Activated T-cell treated with anti-CD3 and anti-CD28 coated beads, Interleukin-2, amount 50 U/mL, for 24 hours (primary cell): ENCODE measurements at regions not wholly inside any gene's neighbourhood (a gene's known extent, or its start where the extent isn't known, plus 50 kb on each side); places are given as distances from the start of the nearest gene placed in this dataset.
"Not testable (repeated sequence)": the region's sequence is repeated elsewhere in the genome, so short reads cannot be mapped to it uniquely, and the experiment has no call there.

Source experiments
- DNase-seq: peaks from one replicate; pipeline ENCODE4 v3.0.0-alpha.2; 2020
- H3K27ac Mint-ChIP-seq: 2 replicates; pipeline ENCODE4 v1.8.0; 2020; ENCODE audit warnings: mild to moderate bottlenecking, mixed read lengths
- H3K27me3 Mint-ChIP-seq: 2 replicates; pipeline ENCODE4 v1.8.0; 2020; ENCODE audit warnings: mixed read lengths
- H3K36me3 Mint-ChIP-seq: 2 replicates; pipeline ENCODE4 v1.8.0; 2020; ENCODE audit warnings: low read depth, mixed read lengths
- H3K4me1 Mint-ChIP-seq: 2 replicates; pipeline ENCODE4 v1.8.0; 2020; ENCODE audit warnings: low read depth, mixed read lengths
- H3K4me3 Mint-ChIP-seq: 2 replicates; pipeline ENCODE4 v1.8.0; 2020; ENCODE audit warnings: mild to moderate bottlenecking, moderate library complexity, mixed read lengths
- H3K9me3 Mint-ChIP-seq: 2 replicates; pipeline ENCODE4 v1.8.0; 2020; ENCODE audit warnings: mixed read lengths

DNA sequence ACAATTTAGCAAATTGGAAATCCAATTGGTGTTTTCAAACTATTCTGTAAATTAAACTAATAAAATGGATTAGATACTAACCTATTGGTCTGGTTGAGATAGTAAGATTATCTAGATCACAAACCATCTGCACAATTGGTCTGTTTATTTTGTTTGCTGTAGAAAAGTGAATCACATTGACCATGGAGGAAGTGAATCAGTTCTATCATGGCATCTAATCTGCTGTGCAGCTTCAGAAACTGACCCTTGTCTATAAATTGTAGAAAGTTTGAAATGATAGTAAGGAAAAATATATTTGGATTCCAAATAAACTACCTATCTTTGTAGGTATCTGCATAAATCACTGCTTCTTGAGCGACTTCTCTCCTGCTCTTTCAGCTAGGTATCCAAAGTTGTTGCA lies 1865.4 kb downstream of the MAT2B start:
- Mint-ChIP-seq H3K27ac (no peak overlapping the region), H3K4me1 (no peaks in the 10 kb centered on the region), H3K27me3 (no peaks in the 10 kb centered on the region), H3K9me3 (peaks cover 2% of the 10 kb centered on the region), H3K36me3 (no peaks in the 10 kb centered on the region), H3K4me3 (no peak overlapping the region)
- no peak for DNase-seq

DNA sequence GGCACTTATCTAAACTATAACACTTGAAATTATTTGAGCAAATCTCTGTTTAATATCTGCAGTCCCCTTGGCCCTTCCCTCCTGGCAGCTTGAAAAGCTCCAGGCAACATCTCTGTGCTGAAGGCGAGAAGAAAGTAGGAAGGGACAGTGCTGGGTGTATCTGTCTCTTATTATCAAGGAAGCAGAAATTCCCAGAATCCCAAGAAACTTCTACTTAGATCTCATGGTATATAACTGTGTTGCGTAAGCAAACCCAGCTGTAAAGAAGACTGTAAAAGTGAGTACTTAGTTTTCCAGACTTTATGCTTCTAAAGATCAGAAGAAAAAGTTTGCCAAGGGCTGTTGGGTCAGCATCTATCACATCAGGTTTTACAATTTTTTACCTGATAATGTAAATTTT lies 1869.8 kb downstream of the MAT2B start:
- Mint-ChIP-seq H3K9me3 (peaks cover 2% of the 10 kb centered on the region), H3K36me3 (no peaks in the 10 kb centered on the region), H3K27ac (no peak overlapping the region), H3K4me3 (no peak overlapping the region), H3K27me3 (no peaks in the 10 kb centered on the region), H3K4me1 (no peaks in the 10 kb centered on the region)
- no peak for DNase-seq

GRCh38 chr5:165393839-165394238 lies 1888.4 kb downstream of the MAT2B start:
- Mint-ChIP-seq H3K27ac (no peak overlapping the region), H3K9me3 (peaks cover 18% of the 10 kb centered on the region), H3K4me1 (no peaks in the 10 kb centered on the region), H3K27me3 (no peaks in the 10 kb centered on the region), H3K4me3 (no peak overlapping the region), H3K36me3 (no peaks in the 10 kb centered on the region)
- DNase-seq: no peak

DNA sequence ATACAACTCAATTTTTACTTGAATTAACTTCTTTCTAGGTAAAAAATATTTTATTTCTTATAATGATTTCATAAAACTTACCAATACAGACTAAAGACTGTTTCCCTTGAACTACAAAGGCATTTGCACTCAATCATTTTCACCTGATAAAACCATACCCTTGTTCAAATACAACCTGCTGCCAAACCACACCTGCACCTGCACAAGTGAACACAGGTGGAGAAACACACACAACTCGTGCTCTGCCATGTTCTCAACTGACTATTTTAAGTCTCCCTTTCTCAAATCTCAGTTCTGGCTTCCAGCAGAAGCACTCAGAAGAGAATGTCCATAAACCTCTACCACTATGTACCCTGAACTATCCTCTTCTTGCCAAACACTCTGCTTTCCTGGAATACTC lies 1892.1 kb downstream of the MAT2B start:
- no peak overlapping the region for H3K27ac Mint-ChIP-seq
- H3K4me1 Mint-ChIP-seq: no peaks in the 10 kb centered on the region
- DNase-seq: no peak
- no peaks in the 10 kb centered on the region for H3K36me3 Mint-ChIP-seq
- peaks cover 8% of the 10 kb centered on the region for H3K9me3 Mint-ChIP-seq
- no peak overlapping the region for H3K4me3 Mint-ChIP-seq
- H3K27me3 Mint-ChIP-seq: no peaks in the 10 kb centered on the region

DNA sequence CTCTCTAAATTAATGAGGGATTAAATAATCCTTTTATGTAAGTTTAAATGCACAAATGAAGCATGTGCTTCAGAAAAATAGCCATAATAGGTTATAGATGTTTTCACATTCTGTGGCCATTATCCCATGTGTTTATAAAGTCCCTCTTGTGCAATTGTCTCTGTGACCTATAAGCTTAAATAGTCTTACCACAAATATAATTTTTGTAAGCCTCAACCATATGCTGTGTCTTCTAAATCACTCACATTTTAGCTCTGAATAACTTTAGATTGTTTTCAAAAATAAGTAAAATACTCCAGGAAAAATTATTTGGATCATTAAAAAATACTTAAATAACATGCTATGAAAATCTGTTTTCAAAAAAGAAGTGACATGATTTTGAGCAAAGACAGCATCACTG lies 1894.7 kb downstream of the MAT2B start:
- DNase-seq: no peak
- H3K27ac Mint-ChIP-seq: no peak overlapping the region
- no peaks in the 10 kb centered on the region for H3K27me3 Mint-ChIP-seq
- no peak overlapping the region for H3K4me3 Mint-ChIP-seq
- H3K36me3 Mint-ChIP-seq: no peaks in the 10 kb centered on the region
- peaks cover 5% of the 10 kb centered on the region for H3K9me3 Mint-ChIP-seq
- no peaks in the 10 kb centered on the region for H3K4me1 Mint-ChIP-seq

- no peak for DNase-seq
- Mint-ChIP-seq H3K27me3 (no peaks in the 10 kb centered on the region), H3K4me1 (no peaks in the 10 kb centered on the region), H3K36me3 (no peaks in the 10 kb centered on the region), H3K4me3 (no peak overlapping the region), H3K27ac (no peak overlapping the region), H3K9me3 (peaks cover 16% of the 10 kb centered on the region)
Observed at GRCh38 chr5:165404917-165405316, 1899.5 kb downstream of the MAT2B start.

DNA sequence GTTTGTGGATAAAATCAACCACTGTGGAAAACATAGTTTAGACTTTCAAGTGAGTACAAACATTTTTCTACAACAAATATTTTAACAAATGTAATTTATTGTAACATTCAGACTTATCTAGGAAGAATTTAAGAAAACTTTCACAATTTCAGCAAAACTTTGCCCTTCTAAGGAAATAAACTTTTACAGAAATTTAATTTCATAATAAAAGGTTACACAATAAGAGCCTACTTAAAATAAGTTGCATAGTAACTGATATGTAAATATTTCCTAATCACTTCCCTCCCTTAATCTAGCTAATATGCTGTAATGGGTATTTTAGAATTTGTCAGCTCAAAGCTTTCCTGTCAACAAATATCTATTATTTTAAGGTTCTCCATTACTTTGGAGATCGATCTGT lies 1899.9 kb downstream of the MAT2B start:
- Mint-ChIP-seq H3K27me3 (no peaks in the 10 kb centered on the region), H3K9me3 (peaks cover 16% of the 10 kb centered on the region), H3K27ac (no peak overlapping the region), H3K4me3 (no peak overlapping the region), H3K36me3 (no peaks in the 10 kb centered on the region), H3K4me1 (no peaks in the 10 kb centered on the region)
- no peak for DNase-seq

DNA sequence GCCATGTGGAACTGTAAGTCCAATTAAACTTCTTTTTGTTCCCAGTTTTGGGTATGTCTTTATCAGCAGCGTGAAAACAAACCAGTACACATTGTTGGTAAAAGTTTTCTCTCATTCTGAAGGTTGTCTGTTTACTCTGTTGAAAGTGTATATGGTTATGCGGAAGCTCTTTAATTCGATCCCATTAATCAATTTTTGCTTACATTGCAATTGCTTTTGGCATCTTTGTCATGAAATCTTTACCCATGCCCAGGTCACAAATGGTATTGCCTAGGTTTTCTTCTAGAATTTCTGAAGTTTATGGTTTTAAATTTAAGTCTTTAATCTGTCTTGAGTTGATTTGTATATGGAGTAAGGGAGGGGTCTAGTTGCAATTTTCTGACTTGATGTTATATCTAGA lies 1901.9 kb downstream of the MAT2B start:
- no peaks in the 10 kb centered on the region for H3K4me1 Mint-ChIP-seq
- no peak for DNase-seq

DNA sequence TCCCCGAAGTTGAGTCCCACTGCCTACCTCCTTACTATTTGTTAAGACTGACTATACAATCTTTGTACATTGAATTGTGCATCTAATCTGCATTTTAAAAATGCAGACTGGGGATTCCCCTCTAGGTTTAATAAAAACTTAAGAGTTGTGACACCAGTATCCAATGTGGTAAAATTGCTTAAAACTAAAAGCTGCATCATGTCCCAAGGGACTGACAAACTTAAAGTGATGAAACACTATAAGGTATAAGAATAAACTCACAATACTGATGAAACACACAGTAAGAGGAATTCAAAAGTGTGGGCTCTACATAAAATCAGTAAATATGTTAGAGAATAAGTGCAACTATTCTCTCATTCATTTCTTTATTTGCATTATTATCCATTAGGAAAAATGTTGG lies 1905.1 kb downstream of the MAT2B start:
- no peaks in the 10 kb centered on the region for H3K27me3 Mint-ChIP-seq
- H3K36me3 Mint-ChIP-seq: no peaks in the 10 kb centered on the region

More for the DNA sequence above, 1901.9 kb downstream of the MAT2B start:
- Mint-ChIP-seq H3K36me3 (no peaks in the 10 kb centered on the region), H3K4me3 (no peak overlapping the region), H3K27me3 (no peaks in the 10 kb centered on the region), H3K27ac (no peak overlapping the region), H3K9me3 (peaks cover 21% of the 10 kb centered on the region)

DNA sequence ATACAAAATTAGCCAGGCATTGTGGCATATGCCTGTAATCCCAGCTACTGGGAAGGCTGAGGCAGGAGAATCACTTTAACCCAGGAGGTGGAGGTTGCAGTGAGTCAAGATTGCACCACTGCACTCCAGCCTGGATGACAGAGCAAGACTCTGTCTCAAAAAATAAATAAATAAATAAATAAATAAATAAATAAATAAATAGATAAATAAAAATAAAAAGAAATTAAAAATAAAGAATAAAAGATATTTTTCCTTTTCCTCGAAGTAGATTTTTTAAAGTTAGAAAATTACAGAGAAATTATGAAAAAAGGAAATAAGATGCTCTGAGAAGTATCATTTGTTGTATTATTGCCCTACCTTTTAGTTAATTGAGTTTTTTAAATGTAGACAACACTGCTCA lies 1906.1 kb downstream of the MAT2B start:
- not testable (repeated sequence) for H3K36me3 Mint-ChIP-seq, H3K27me3 Mint-ChIP-seq, DNase-seq, H3K4me3 Mint-ChIP-seq, H3K4me1 Mint-ChIP-seq, H3K27ac Mint-ChIP-seq
- peaks cover 20% of the 10 kb centered on the region for H3K9me3 Mint-ChIP-seq

More for the DNA sequence above, 1905.1 kb downstream of the MAT2B start:
- Mint-ChIP-seq H3K4me1 (no peaks in the 10 kb centered on the region), H3K27ac (no peak overlapping the region), H3K9me3 (peaks cover 20% of the 10 kb centered on the region), H3K4me3 (no peak overlapping the region)
- no peak for DNase-seq

DNA sequence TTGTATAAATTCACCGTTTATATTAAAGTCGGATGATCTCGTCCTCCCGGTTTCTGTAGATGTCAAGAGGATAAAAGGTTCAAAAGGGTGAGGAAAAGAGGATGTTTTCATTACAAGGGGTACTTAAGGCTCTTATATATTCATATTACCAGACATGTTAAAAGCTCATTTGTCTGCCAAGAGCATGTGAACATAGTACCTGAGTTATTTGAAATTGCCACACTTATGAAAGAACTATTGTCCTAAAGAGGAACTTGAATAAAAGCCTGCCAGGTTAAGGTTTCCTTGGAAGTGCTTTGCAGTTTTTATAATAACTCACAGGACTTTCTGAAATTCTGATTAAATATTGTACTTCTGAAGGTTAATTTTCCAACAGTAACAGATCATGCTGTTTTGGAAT lies 1915.1 kb downstream of the MAT2B start:
- Mint-ChIP-seq H3K4me1 (no peaks in the 10 kb centered on the region), H3K36me3 (no peaks in the 10 kb centered on the region), H3K4me3 (no peak overlapping the region), H3K27me3 (no peaks in the 10 kb centered on the region), H3K9me3 (peaks cover 13% of the 10 kb centered on the region), H3K27ac (no peak overlapping the region)
- DNase-seq: no peak

GRCh38 chr5:165423697-165424299 lies 1918.4 kb downstream of the MAT2B start:
- H3K36me3 Mint-ChIP-seq: no peaks in the 10 kb centered on the region
- no peak for DNase-seq
- H3K4me1 Mint-ChIP-seq: no peaks in the 10 kb centered on the region
- H3K27ac Mint-ChIP-seq: no peak overlapping the region
- H3K4me3 Mint-ChIP-seq: no peak overlapping the region
- H3K9me3 Mint-ChIP-seq: peaks cover 14% of the 10 kb centered on the region
- H3K27me3 Mint-ChIP-seq: no peaks in the 10 kb centered on the region

GRCh38 chr5:165425594-165425993 lies 1920.2 kb downstream of the MAT2B start:
- no peak overlapping the region for H3K4me3 Mint-ChIP-seq
- H3K9me3 Mint-ChIP-seq: peaks cover 13% of the 10 kb centered on the region
- H3K36me3 Mint-ChIP-seq: no peaks in the 10 kb centered on the region
- no peak for DNase-seq
- H3K27me3 Mint-ChIP-seq: no peaks in the 10 kb centered on the region
- H3K27ac Mint-ChIP-seq: no peak overlapping the region
- H3K4me1 Mint-ChIP-seq: no peaks in the 10 kb centered on the region

DNA sequence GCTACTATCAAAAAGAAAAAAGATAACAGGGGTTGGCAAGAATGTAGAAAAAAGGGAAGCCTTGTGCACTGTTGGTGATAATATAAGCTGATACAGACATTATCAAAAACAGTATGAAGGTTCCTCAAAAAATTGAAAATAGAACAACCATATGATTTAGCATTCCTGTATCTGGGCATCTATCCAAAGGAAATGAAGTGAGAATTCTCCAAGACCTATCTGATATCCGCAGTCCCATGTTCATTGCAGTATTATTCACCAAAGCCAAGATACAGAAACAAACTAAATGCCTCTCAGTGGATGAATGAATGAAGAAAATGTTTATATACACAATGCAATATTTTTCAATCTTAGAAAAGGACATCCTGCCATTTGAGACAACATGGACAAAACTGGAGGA lies 1943.3 kb downstream of the MAT2B start:
- H3K4me3 Mint-ChIP-seq: no peak overlapping the region
- no peaks in the 10 kb centered on the region for H3K27me3 Mint-ChIP-seq
- H3K4me1 Mint-ChIP-seq: no peaks in the 10 kb centered on the region
- peaks cover 11% of the 10 kb centered on the region for H3K9me3 Mint-ChIP-seq
- no peaks in the 10 kb centered on the region for H3K36me3 Mint-ChIP-seq
- no peak for DNase-seq
- H3K27ac Mint-ChIP-seq: no peak overlapping the region

- DNase-seq: no peak
- Mint-ChIP-seq H3K9me3 (no peaks in the 10 kb centered on the region), H3K4me1 (no peaks in the 10 kb centered on the region), H3K4me3 (no peak overlapping the region), H3K36me3 (no peaks in the 10 kb centered on the region), H3K27ac (no peak overlapping the region), H3K27me3 (no peaks in the 10 kb centered on the region)
Observed at GRCh38 chr5:165457859-165458481, 1952.6 kb downstream of the MAT2B start.

GRCh38 chr5:165459232-165459631 lies 1953.8 kb downstream of the MAT2B start:
- H3K27ac Mint-ChIP-seq: no peak overlapping the region
- no peaks in the 10 kb centered on the region for H3K4me1 Mint-ChIP-seq
- no peak for DNase-seq
- no peaks in the 10 kb centered on the region for H3K36me3 Mint-ChIP-seq
- H3K4me3 Mint-ChIP-seq: no peak overlapping the region
- H3K27me3 Mint-ChIP-seq: no peaks in the 10 kb centered on the region
- H3K9me3 Mint-ChIP-seq: no peaks in the 10 kb centered on the region
